ENCODE measurements at regions not wholly inside any gene's neighbourhood (a gene's known extent, or its start where the extent isn't known, plus 50 kb on each side); places are given as distances from the start of the nearest gene placed in this dataset.

GRCh38 chr10:29791773-29792172, 157.0 kb upstream of the SVIL start:
- no TSS peak for BruUV-seq (replicated peaks)
- Histone ChIP-seq H3K4me1 (ENCODE audit: insufficient read depth, low read length, poor library complexity, severe bottlenecking) (no peaks in the 10 kb centered on the region), H3K36me3 (ENCODE audit: insufficient read depth, low read length, poor library complexity, severe bottlenecking) (no peaks in the 10 kb centered on the region), H3K4me3 (ENCODE audit: low read depth, low read length, poor library complexity, severe bottlenecking) (no peak overlapping the region), H3K27me3 (replicated peaks; ENCODE audit: insufficient read depth, low read depth, low read length, poor library complexity) (no peaks in the 10 kb centered on the region), H3K9me3 (ENCODE audit: low read depth, low read length, poor library complexity, severe bottlenecking) (no peaks in the 10 kb centered on the region), H3K27ac (ENCODE audit: low read depth, low read length, poor library complexity, severe bottlenecking) (no peak overlapping the region)
- no peak for DNase-seq (ENCODE audit: low spot score)
- TF ChIP-seq CTCF (conservative IDR thresholded peaks at IDR 0.05; ENCODE audit: low read depth, low read length) (no peak), EZH2 (IDR thresholded peaks at IDR 0.05; ENCODE audit: borderline replicate concordance, low read depth, low read length, poor library complexity, severe bottlenecking) (no peak)
- ChIA-PET CTCF (no interaction called here), POLR2A (ENCODE audit: low non-redundant PET) (no interaction called here)
- intact Hi-C loops (cut with micrococcal nuclease; ENCODE audit: unreplicated experiment), result no loop called here

- Histone ChIP-seq H3K9me3 (ENCODE audit: low read depth, low read length, poor library complexity, severe bottlenecking) (no peaks in the 10 kb centered on the region), H3K4me1 (ENCODE audit: insufficient read depth, low read length, poor library complexity, severe bottlenecking) (no peaks in the 10 kb centered on the region), H3K27ac (ENCODE audit: low read depth, low read length, poor library complexity, severe bottlenecking) (no peak overlapping the region), H3K27me3 (replicated peaks; ENCODE audit: insufficient read depth, low read depth, low read length, poor library complexity) (no peaks in the 10 kb centered on the region), H3K36me3 (ENCODE audit: insufficient read depth, low read length, poor library complexity, severe bottlenecking) (no peaks in the 10 kb centered on the region), H3K4me3 (ENCODE audit: low read depth, low read length, poor library complexity, severe bottlenecking) (no peak overlapping the region)
- BruUV-seq (replicated peaks), result no TSS peak
- DNase-seq (ENCODE audit: low spot score), result no peak
- intact Hi-C loops (cut with micrococcal nuclease; ENCODE audit: unreplicated experiment), result no loop called here
- TF ChIP-seq CTCF (conservative IDR thresholded peaks at IDR 0.05; ENCODE audit: low read depth, low read length) (no peak), EZH2 (IDR thresholded peaks at IDR 0.05; ENCODE audit: borderline replicate concordance, low read depth, low read length, poor library complexity, severe bottlenecking) (no peak)
- ChIA-PET CTCF (no interaction called here), POLR2A (ENCODE audit: low non-redundant PET) (no interaction called here)
Measured at GRCh38 chr10:29790207-29790606, 155.4 kb upstream of the SVIL start.

- POLR2A ChIA-PET (ENCODE audit: low non-redundant PET), result no interaction called here
- no TSS peak for BruUV-seq (replicated peaks)
- Histone ChIP-seq H3K9me3 (ENCODE audit: low read depth, low read length, poor library complexity, severe bottlenecking) (no peaks in the 10 kb centered on the region), H3K4me3 (ENCODE audit: low read depth, low read length, poor library complexity, severe bottlenecking) (no peak overlapping the region), H3K4me1 (ENCODE audit: insufficient read depth, low read length, poor library complexity, severe bottlenecking) (no peaks in the 10 kb centered on the region), H3K36me3 (ENCODE audit: insufficient read depth, low read length, poor library complexity, severe bottlenecking) (no peaks in the 10 kb centered on the region), H3K27ac (ENCODE audit: low read depth, low read length, poor library complexity, severe bottlenecking) (no peak overlapping the region), H3K27me3 (replicated peaks; ENCODE audit: insufficient read depth, low read depth, low read length, poor library complexity) (no peaks in the 10 kb centered on the region)
- intact Hi-C loops (cut with micrococcal nuclease; ENCODE audit: unreplicated experiment), result no loop called here
- TF ChIP-seq CTCF (conservative IDR thresholded peaks at IDR 0.05; ENCODE audit: low read depth, low read length) (no peak), EZH2 (IDR thresholded peaks at IDR 0.05; ENCODE audit: borderline replicate concordance, low read depth, low read length, poor library complexity, severe bottlenecking) (no peak)
- CTCF ChIA-PET, result no interaction called here
- no peak for DNase-seq (ENCODE audit: low spot score)
Measured at GRCh38 chr10:29788113-29788512, 153.3 kb upstream of the SVIL start.

All from A673 (cell line).